ENCODE measurements at regions not wholly inside any gene's neighbourhood (a gene's known extent, or its start where the extent isn't known, plus 50 kb on each side); places are given as distances from the start of the nearest gene placed in this dataset.

- TF ChIP-seq, protein P1, sequence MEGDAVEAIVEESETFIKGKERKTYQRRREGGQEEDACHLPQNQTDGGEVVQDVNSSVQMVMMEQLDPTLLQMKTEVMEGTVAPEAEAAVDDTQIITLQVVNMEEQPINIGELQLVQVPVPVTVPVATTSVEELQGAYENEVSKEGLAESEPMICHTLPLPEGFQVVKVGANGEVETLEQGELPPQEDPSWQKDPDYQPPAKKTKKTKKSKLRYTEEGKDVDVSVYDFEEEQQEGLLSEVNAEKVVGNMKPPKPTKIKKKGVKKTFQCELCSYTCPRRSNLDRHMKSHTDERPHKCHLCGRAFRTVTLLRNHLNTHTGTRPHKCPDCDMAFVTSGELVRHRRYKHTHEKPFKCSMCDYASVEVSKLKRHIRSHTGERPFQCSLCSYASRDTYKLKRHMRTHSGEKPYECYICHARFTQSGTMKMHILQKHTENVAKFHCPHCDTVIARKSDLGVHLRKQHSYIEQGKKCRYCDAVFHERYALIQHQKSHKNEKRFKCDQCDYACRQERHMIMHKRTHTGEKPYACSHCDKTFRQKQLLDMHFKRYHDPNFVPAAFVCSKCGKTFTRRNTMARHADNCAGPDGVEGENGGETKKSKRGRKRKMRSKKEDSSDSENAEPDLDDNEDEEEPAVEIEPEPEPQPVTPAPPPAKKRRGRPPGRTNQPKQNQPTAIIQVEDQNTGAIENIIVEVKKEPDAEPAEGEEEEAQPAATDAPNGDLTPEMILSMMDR (IDR thresholded peaks at IDR 0.05): no peak
- H3K4me1 ChIP-seq: no peaks in the 10 kb centered on the region
- DNase-seq (peak in 2 of 4 donors; percentile 15 to 67), ATAC-seq (no peak)
- no peak overlapping the region for H3K4me3 ChIP-seq
- H3K36me3 ChIP-seq: no peaks in the 10 kb centered on the region
- H3K9me3 ChIP-seq: peaks cover 0 to 100% of the 10 kb centered on the region in 2 donors
- no peak overlapping the region for H3K27ac ChIP-seq
- H3K27me3 ChIP-seq: no peaks in the 10 kb centered on the region
- intact Hi-C loops (cut with DNase I): no loop called here
These were observed 380.8 kb downstream of the ALG10 start for GRCh38 chr12:34402899-34403705.

DNA sequence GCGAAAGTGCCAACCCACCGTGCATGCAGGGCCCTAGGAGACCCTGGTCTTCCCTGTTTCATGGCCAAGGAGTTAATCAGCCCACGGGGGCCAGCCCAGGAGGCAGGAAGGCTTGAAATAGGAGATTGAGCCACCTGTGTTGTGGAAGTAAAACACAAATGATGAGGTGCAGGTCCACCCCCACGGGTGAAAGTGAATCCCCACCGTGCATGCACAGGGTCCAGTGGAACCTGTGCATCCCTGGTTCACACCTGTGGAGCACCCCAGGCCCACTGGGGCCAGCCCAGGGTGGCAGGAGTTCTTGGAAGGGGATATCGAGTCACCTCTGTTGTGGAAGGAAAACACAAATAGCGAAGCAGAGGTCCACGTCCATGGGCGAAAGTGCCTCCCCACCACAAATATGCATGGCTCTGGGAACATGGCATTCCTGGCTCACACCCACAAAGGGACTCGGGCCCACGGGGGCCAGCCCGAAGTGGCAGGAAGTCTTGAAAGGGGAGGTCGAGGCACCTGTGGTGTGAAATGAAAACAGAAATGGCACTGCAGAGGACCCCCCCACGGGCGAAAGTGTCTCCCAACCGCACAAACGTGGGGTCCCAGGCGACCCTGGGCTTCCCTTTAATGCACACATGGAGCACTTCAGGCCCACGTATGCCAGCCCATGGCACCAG is 381.5 kb downstream of the ALG10 start:
- TF ChIP-seq, protein P1 (IDR thresholded peaks at IDR 0.05): no peak
- Histone ChIP-seq H3K27ac (no peak overlapping the region), H3K36me3 (no peaks in the 10 kb centered on the region), H3K4me1 (no peaks in the 10 kb centered on the region), H3K4me3 (no peak overlapping the region), H3K27me3 (no peaks in the 10 kb centered on the region), H3K9me3 (peaks cover 0 to 100% of the 10 kb centered on the region in 2 donors)
- peak in 2 of 4 donors; percentile 14 to 61 for DNase-seq
- intact Hi-C loops (cut with DNase I): no loop called here
- no peak for ATAC-seq

GRCh38 chr12:34404377-34405285 is 382.3 kb downstream of the ALG10 start:
- no peak for ATAC-seq
- TF ChIP-seq, protein P1 (IDR thresholded peaks at IDR 0.05): no peak
- peaks cover 0 to 100% of the 10 kb centered on the region in 2 donors for H3K9me3 ChIP-seq

GRCh38 chr12:34405286-34406227 is 383.3 kb downstream of the ALG10 start:
- H3K4me1 ChIP-seq: no peaks in the 10 kb centered on the region
- intact Hi-C loops (cut with DNase I): no loop called here
- H3K36me3 ChIP-seq: no peaks in the 10 kb centered on the region
- DNase-seq: peak in 2 of 4 donors; percentile 13 to 54
- no peak overlapping the region for H3K4me3 ChIP-seq
- H3K27ac ChIP-seq: no peak overlapping the region
- H3K9me3 ChIP-seq: peaks cover 0 to 100% of the 10 kb centered on the region in 2 donors
- H3K27me3 ChIP-seq: no peaks in the 10 kb centered on the region
- TF ChIP-seq, protein P1 (IDR thresholded peaks at IDR 0.05): no peak
- ATAC-seq: no peak

More at GRCh38 chr12:34404377-34405285, 382.3 kb downstream of the ALG10 start:
- Histone ChIP-seq H3K27ac (no peak overlapping the region), H3K4me3 (no peak overlapping the region), H3K36me3 (no peaks in the 10 kb centered on the region), H3K27me3 (no peaks in the 10 kb centered on the region), H3K4me1 (no peaks in the 10 kb centered on the region)
- intact Hi-C loops (cut with DNase I): no loop called here
- peak in 2 of 4 donors; percentile 16 to 32 for DNase-seq
